ENCODE measurements at regions not wholly inside any gene's neighbourhood (a gene's known extent, or its start where the extent isn't known, plus 50 kb on each side); places are given as distances from the start of the nearest gene placed in this dataset.

DNA sequence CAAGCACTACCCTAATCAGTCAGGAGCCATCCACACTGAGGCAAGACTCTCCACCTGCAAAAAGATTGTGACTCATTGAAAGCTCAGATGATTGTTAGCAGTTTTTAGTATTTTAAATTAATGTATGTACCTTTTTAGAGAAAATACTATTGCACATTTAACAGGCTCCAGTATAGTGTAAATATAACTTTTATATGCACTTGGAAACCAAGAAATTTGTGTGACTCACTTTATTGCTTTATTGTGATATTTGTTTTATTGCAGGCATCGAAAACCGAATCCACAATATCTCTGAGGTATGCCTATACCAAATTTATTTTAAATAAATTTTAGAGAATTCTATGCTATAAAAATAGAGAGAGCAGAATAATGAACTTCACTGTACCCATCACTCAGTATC lies 122.0 kb downstream of the TEX36 start:
- Mint-ChIP-seq H3K4me1 (no peaks in the 10 kb centered on the region), H3K27ac (no peak overlapping the region), H3K4me3 (no peak overlapping the region), H3K27me3 (peaks cover 25% of the 10 kb centered on the region), H3K9me3 (ENCODE audit: insufficient read depth) (no peaks in the 10 kb centered on the region)
- no CpG with 5 or more reads among the region's 2 CpGs for WGBS (ENCODE audit: insufficient coverage)
- Histone ChIP-seq H3K27ac (ENCODE audit: low read length in 2 of 2) (no peak overlapping the region), H3K4me2 (replicated peaks; ENCODE audit: low read depth, low read length, poor library complexity, severe bottlenecking) (no peak overlapping the region), H4K20me1 (ENCODE audit: control insufficient read depth, insufficient read depth, low read length, poor library complexity, severe bottlenecking) (no peaks in the 10 kb centered on the region), H3K9ac (ENCODE audit: low read length) (no peak overlapping the region), H3K4me1 (ENCODE audit: control insufficient read depth in 2 of 2, insufficient read depth in 2 of 2, low read length in 2 of 2) (no peaks in the 10 kb centered on the region), H3K79me2 (ENCODE audit: control insufficient read depth, insufficient read depth, low read length) (no peaks in the 10 kb centered on the region), H2AFZ (ENCODE audit: insufficient read depth, low read depth, low read length, poor library complexity, severe bottlenecking) (no peak overlapping the region), H3K36me3 (replicated peaks in 1 of 2; ENCODE audit: control extremely low read depth in 1 of 2, control insufficient read depth in 1 of 2, extremely low read depth in 1 of 2, insufficient read depth in 2 of 2, low read length in 1 of 2) (no peaks in the 10 kb centered on the region), H3K27me3 (replicated peaks in 1 of 4; ENCODE audit: control extremely low read depth in 1 of 4, control insufficient read depth in 3 of 4, insufficient read depth in 4 of 4, low read length in 3 of 4) (no peaks in the 10 kb centered on the region), H3K9me3 (ENCODE audit: control extremely low read depth in 1 of 3, control insufficient read depth in 2 of 3, insufficient read depth in 1 of 3, low read length in 2 of 3) (peaks cover 0 to 5% (median 0%) of the 10 kb centered on the region in 3 donors), H3K4me3 (ENCODE audit: control extremely low read depth in 1 of 5, extremely low read depth in 1 of 5, insufficient read depth in 1 of 5, low read depth in 2 of 5, low read length in 4 of 5) (no peak overlapping the region)
- intact Hi-C loops (cut with micrococcal nuclease) = no loop called here
- no peak for ATAC-seq (ENCODE audit: low read depth)
- ChIA-PET POLR2A (no interaction called here), CTCF (no interaction called here)
- TF ChIP-seq CTCF (IDR thresholded peaks at IDR 0.05) (no peak), EZH2 (IDR thresholded peaks at IDR 0.05; ENCODE audit: borderline replicate concordance, insufficient read depth, low read depth, low read length, poor library complexity, severe bottlenecking) (no peak)
- no peak for DNase-seq

- Histone ChIP-seq H3K9me3 (ENCODE audit: control extremely low read depth in 1 of 3, control insufficient read depth in 2 of 3, insufficient read depth in 1 of 3, low read length in 2 of 3) (peaks cover 0 to 5% (median 0%) of the 10 kb centered on the region in 3 donors), H2AFZ (ENCODE audit: insufficient read depth, low read depth, low read length, poor library complexity, severe bottlenecking) (no peak overlapping the region), H3K4me1 (ENCODE audit: control insufficient read depth in 2 of 2, insufficient read depth in 2 of 2, low read length in 2 of 2) (no peaks in the 10 kb centered on the region), H4K20me1 (ENCODE audit: control insufficient read depth, insufficient read depth, low read length, poor library complexity, severe bottlenecking) (no peaks in the 10 kb centered on the region), H3K27ac (ENCODE audit: low read length in 2 of 2) (no peak overlapping the region), H3K4me2 (replicated peaks; ENCODE audit: low read depth, low read length, poor library complexity, severe bottlenecking) (no peak overlapping the region), H3K27me3 (replicated peaks in 1 of 4; ENCODE audit: control extremely low read depth in 1 of 4, control insufficient read depth in 3 of 4, insufficient read depth in 4 of 4, low read length in 3 of 4) (no peaks in the 10 kb centered on the region), H3K9ac (ENCODE audit: low read length) (no peak overlapping the region), H3K79me2 (ENCODE audit: control insufficient read depth, insufficient read depth, low read length) (no peaks in the 10 kb centered on the region), H3K4me3 (ENCODE audit: control extremely low read depth in 1 of 5, extremely low read depth in 1 of 5, insufficient read depth in 1 of 5, low read depth in 2 of 5, low read length in 4 of 5) (no peak overlapping the region), H3K36me3 (replicated peaks in 1 of 2; ENCODE audit: control extremely low read depth in 1 of 2, control insufficient read depth in 1 of 2, extremely low read depth in 1 of 2, insufficient read depth in 2 of 2, low read length in 1 of 2) (no peaks in the 10 kb centered on the region)
- TF ChIP-seq EZH2 (IDR thresholded peaks at IDR 0.05; ENCODE audit: borderline replicate concordance, insufficient read depth, low read depth, low read length, poor library complexity, severe bottlenecking) (no peak), CTCF (IDR thresholded peaks at IDR 0.05) (no peak)
- intact Hi-C loops (cut with micrococcal nuclease) = no loop called here
- no CpG with 5 or more reads among the region's 2 CpGs for WGBS (ENCODE audit: insufficient coverage)
- Mint-ChIP-seq H3K27me3 (peaks cover 21% of the 10 kb centered on the region), H3K27ac (no peak overlapping the region), H3K9me3 (ENCODE audit: insufficient read depth) (no peaks in the 10 kb centered on the region), H3K4me1 (no peaks in the 10 kb centered on the region), H3K4me3 (no peak overlapping the region)
- ChIA-PET POLR2A (no interaction called here), CTCF (no interaction called here)
- ATAC-seq (ENCODE audit: low read depth) = no peak
- DNase-seq = no peak
Measured at GRCh38 chr10:125559210-125559609, 123.8 kb downstream of the TEX36 start.

All from B cell (primary cell).